HEK293 (cell line): ENCODE measurements at regions not wholly inside any gene's neighbourhood (a gene's known extent, or its start where the extent isn't known, plus 50 kb on each side); places are given as distances from the start of the nearest gene placed in this dataset.

Source experiments
- GLIS1 ChIP-seq: fragments of 450-650 bp; formaldehyde crosslinking; IDR thresholded peaks from 2 replicates; pipeline ENCODE4 v1.5.1; 2016; ENCODE audit warnings: missing biosample characterization, missing genetic modification characterization
- ZNF670 ChIP-seq: fragments of 450-650 bp; formaldehyde crosslinking; IDR thresholded peaks from 2 replicates; pipeline ENCODE4 v1.5.1; 2016; ENCODE audit warnings: missing biosample characterization, missing genetic modification characterization, low read depth
- TF ChIP-seq, protein P1 (sequence below): fragments of 450-650 bp; formaldehyde crosslinking; IDR thresholded peaks from 2 replicates; pipeline ENCODE4 v1.5.1; 2016; ENCODE audit warnings: missing biosample characterization, missing genetic modification characterization

DNA sequence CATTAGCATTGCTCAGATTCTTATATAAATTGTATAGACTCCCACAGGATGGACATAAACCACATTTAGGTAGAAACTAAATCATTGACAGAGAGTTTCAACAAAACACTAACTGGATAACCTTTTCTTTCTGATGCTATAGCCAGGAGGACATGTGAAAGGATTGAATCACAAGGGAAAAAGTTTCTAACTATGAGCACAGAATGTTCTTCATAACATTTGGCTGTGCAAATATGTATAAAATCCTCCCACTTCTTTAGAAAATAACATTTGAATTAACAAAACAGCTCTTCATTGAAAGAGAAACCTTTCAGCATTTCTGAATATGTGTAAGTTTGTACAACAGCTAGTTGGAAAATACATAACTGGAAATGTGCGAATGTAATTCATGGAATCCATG lies 167.3 kb downstream of the TBX15 start:
- TF ChIP-seq ZNF670 (tag by site-specific recombination) (no peak), GLIS1 (tag by site-specific recombination) (no peak)
- TF ChIP-seq, protein P1, sequence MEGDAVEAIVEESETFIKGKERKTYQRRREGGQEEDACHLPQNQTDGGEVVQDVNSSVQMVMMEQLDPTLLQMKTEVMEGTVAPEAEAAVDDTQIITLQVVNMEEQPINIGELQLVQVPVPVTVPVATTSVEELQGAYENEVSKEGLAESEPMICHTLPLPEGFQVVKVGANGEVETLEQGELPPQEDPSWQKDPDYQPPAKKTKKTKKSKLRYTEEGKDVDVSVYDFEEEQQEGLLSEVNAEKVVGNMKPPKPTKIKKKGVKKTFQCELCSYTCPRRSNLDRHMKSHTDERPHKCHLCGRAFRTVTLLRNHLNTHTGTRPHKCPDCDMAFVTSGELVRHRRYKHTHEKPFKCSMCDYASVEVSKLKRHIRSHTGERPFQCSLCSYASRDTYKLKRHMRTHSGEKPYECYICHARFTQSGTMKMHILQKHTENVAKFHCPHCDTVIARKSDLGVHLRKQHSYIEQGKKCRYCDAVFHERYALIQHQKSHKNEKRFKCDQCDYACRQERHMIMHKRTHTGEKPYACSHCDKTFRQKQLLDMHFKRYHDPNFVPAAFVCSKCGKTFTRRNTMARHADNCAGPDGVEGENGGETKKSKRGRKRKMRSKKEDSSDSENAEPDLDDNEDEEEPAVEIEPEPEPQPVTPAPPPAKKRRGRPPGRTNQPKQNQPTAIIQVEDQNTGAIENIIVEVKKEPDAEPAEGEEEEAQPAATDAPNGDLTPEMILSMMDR (tag by site-specific recombination) = no peak
